ENCODE measurements at regions not wholly inside any gene's neighbourhood (a gene's known extent, or its start where the extent isn't known, plus 50 kb on each side); places are given as distances from the start of the nearest gene placed in this dataset.

GRCh38 chr9:29118555-29118954 is 1545.3 kb upstream of the C9orf72 start:
- no peaks in the 10 kb centered on the region for H3K27me3 ChIP-seq
- H3K4me3 ChIP-seq (ENCODE audit: low read depth, low read length), result no peak overlapping the region
- no peaks in the 10 kb centered on the region for H3K36me3 ChIP-seq
- no peak for DNase-seq
- TF ChIP-seq CTCF (IDR thresholded peaks at IDR 0.05; ENCODE audit: low read depth, low read length), result no peak
- no peaks in the 10 kb centered on the region for H3K4me1 ChIP-seq
- no peaks in the 10 kb centered on the region for H3K9me3 ChIP-seq

- no peaks in the 10 kb centered on the region for H3K4me1 ChIP-seq
- H3K36me3 ChIP-seq, result no peaks in the 10 kb centered on the region
- no peaks in the 10 kb centered on the region for H3K27me3 ChIP-seq
- no peak overlapping the region for H3K4me3 ChIP-seq (ENCODE audit: low read depth, low read length)
- H3K9me3 ChIP-seq, result no peaks in the 10 kb centered on the region; the same call in 1 of the 2 replicates
- no peak for TF ChIP-seq CTCF (IDR thresholded peaks at IDR 0.05; ENCODE audit: low read depth, low read length)
- DNase-seq, result no peak
Measured at GRCh38 chr9:29126783-29127182, 1553.5 kb upstream of the C9orf72 start.

- no peak for DNase-seq
- TF ChIP-seq CTCF (IDR thresholded peaks at IDR 0.05; ENCODE audit: low read depth, low read length), result no peak
- H3K4me3 ChIP-seq (ENCODE audit: low read depth, low read length), result no peak overlapping the region
- no peaks in the 10 kb centered on the region for H3K36me3 ChIP-seq
- H3K27me3 ChIP-seq, result no peaks in the 10 kb centered on the region
- no peaks in the 10 kb centered on the region; the same call in 1 of the 2 replicates for H3K9me3 ChIP-seq
- no peaks in the 10 kb centered on the region for H3K4me1 ChIP-seq
Measured at GRCh38 chr9:29129763-29130162, 1556.5 kb upstream of the C9orf72 start.

GRCh38 chr9:29144476-29144875 is 1571.2 kb upstream of the C9orf72 start:
- DNase-seq, result no peak
- Histone ChIP-seq H3K27me3 (no peaks in the 10 kb centered on the region), H3K9me3 (no peaks in the 10 kb centered on the region), H3K36me3 (no peaks in the 10 kb centered on the region), H3K4me3 (ENCODE audit: low read depth, low read length) (no peak overlapping the region), H3K4me1 (peaks cover 2% of the 10 kb centered on the region; the same call in 1 of the 2 replicates)
- no peak for TF ChIP-seq CTCF (IDR thresholded peaks at IDR 0.05; ENCODE audit: low read depth, low read length)

- TF ChIP-seq CTCF (IDR thresholded peaks at IDR 0.05; ENCODE audit: low read depth, low read length), result no peak
- no peaks in the 10 kb centered on the region for H3K27me3 ChIP-seq
Measured at GRCh38 chr9:29150606-29151005, 1577.3 kb upstream of the C9orf72 start.

GRCh38 chr9:29160763-29161353 is 1587.6 kb upstream of the C9orf72 start:
- Histone ChIP-seq H3K36me3 (no peaks in the 10 kb centered on the region), H3K4me1 (no peaks in the 10 kb centered on the region), H3K9me3 (no peaks in the 10 kb centered on the region), H3K4me3 (ENCODE audit: low read depth, low read length) (no peak overlapping the region), H3K27me3 (no peaks in the 10 kb centered on the region)
- no peak for TF ChIP-seq CTCF (IDR thresholded peaks at IDR 0.05; ENCODE audit: low read depth, low read length)
- DNase-seq, result no peak

More at GRCh38 chr9:29150606-29151005, 1577.3 kb upstream of the C9orf72 start:
- DNase-seq, result no peak
- Histone ChIP-seq H3K36me3 (no peaks in the 10 kb centered on the region), H3K4me3 (ENCODE audit: low read depth, low read length) (no peak overlapping the region), H3K4me1 (0 out of 2 replicates have a peak, but pooled peaks cover 2% of the 10 kb centered on the region), H3K9me3 (no peaks in the 10 kb centered on the region)
